ENCODE measurements at regions not wholly inside any gene's neighbourhood (a gene's known extent, or its start where the extent isn't known, plus 50 kb on each side); places are given as distances from the start of the nearest gene placed in this dataset.

DNA sequence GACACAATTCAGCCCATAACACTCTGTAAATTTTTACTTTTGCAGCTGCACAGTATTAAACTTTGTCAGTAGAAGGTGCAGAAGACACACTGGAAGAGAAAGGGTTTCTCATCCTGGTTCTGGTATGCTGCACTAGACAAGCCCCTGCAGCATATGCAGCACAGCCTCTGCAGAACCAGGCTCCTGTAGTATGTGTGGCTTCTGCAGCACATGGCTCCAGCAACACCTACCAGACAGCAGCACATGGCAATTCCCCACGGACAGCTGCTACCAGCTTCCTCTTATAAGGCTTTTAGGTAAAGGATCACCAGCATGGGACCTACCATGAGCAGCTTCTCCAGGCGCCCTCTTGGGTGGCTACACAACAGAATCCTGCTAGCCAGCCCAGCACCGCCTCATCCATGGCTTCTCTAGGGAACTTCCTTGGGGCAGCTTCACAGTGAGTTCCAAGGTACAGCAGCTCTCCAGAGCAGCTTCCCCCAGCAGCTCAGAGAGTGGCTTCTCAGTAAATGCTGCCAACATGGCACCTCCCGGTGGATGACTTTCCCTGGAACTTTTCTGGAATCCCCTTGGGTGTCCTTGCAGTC is 534.4 kb upstream of the CXADR start:
- peaks cover 0 to 7% (median 0%) of the 10 kb centered on the region in 8 donors for H3K9me3 ChIP-seq
- TF ChIP-seq POLR2AphosphoS5 (IDR thresholded peaks at IDR 0.05) (no peak), CTCF (IDR thresholded peaks at IDR 0.05 in 8 of 11, conservative IDR thresholded peaks at IDR 0.05 in 3 of 11) (no peak), POLR2A (IDR thresholded peaks at IDR 0.05) (no peak)
- H3K27me3 ChIP-seq (replicated peaks in 1 of 7), result no peaks in the 10 kb centered on the region
- DNase-seq, result no peak
- H3K4me1 ChIP-seq, result no peaks in the 10 kb centered on the region
- H3K27ac ChIP-seq, result no peak overlapping the region
- no peak overlapping the region for H3K4me3 ChIP-seq
- intact Hi-C loops (cut with DNase I; ENCODE audit: low total_unique reads), result no loop called here
- H3K36me3 ChIP-seq, result no peaks in the 10 kb centered on the region
- 78 to 89% (median 83%) methylated on average over 3 to 4 of the region's 4 CpGs for WGBS, 5 donors

DNA sequence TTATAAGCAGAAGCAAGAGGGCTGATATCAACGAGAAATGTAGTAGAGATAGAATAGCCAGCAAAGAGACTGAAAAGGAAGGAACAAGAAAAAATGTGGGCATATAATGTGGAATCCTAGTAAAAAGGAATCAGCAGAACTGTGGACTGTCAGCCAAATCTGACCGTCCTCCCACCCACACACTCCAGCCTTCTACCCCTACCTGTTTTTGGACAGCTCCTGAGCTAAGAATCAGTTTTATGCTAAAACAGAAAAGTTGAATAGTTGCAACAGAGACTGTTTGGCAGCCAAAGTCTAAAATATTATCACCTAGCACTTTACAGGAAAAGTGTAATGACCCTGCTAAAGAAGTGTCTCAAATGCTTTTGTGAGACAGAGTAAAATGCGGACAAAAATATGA is 533.3 kb upstream of the CXADR start:
- intact Hi-C loops (cut with DNase I; ENCODE audit: low total_unique reads), result no loop called here
- Histone ChIP-seq H3K36me3 (no peaks in the 10 kb centered on the region), H3K27ac (no peak overlapping the region), H3K27me3 (replicated peaks in 1 of 7) (no peaks in the 10 kb centered on the region), H3K4me3 (no peak overlapping the region), H3K9me3 (peaks cover 0 to 5% (median 0%) of the 10 kb centered on the region in 8 donors), H3K4me1 (no peaks in the 10 kb centered on the region)
- 86 to 93% (median 89%) methylated on average over 3 of the region's 3 CpGs for WGBS, 5 donors
- DNase-seq, result no peak
- TF ChIP-seq POLR2AphosphoS5 (IDR thresholded peaks at IDR 0.05) (no peak), POLR2A (IDR thresholded peaks at IDR 0.05) (no peak), CTCF (IDR thresholded peaks at IDR 0.05 in 8 of 11, conservative IDR thresholded peaks at IDR 0.05 in 3 of 11) (no peak)

GRCh38 chr21:16983420-16983819 is 529.4 kb upstream of the CXADR start:
- H3K4me3 ChIP-seq, result no peak overlapping the region
- TF ChIP-seq POLR2A (IDR thresholded peaks at IDR 0.05) (no peak), CTCF (IDR thresholded peaks at IDR 0.05 in 8 of 11, conservative IDR thresholded peaks at IDR 0.05 in 3 of 11) (no peak), POLR2AphosphoS5 (IDR thresholded peaks at IDR 0.05) (no peak)
- intact Hi-C loops (cut with DNase I; ENCODE audit: low total_unique reads), result no loop called here
- peaks cover 0 to 7% (median 0%) of the 10 kb centered on the region in 8 donors for H3K9me3 ChIP-seq
- no peak overlapping the region for H3K27ac ChIP-seq
- no peak for DNase-seq
- H3K36me3 ChIP-seq, result no peaks in the 10 kb centered on the region
- H3K4me1 ChIP-seq, result no peaks in the 10 kb centered on the region
- no peaks in the 10 kb centered on the region for H3K27me3 ChIP-seq (replicated peaks in 1 of 7)

DNA sequence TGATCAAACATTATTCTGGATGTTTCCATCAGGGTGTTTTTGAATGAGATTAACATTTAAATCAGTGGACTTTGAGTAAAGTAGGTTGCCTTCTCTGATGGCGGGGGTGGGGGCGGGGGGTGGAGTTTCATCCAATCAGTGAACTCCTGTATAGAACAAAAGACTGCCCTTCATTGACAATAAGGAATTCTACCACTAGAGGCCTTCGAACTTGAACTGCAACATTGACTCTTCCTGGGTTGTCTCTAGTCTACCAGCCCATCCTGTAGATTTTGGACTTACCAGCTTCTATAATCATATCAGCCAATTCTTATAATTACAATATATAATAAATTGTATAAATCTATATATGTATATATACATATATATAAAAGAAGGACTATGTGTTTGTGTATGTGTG is 520.4 kb upstream of the CXADR start:
- H3K27me3 ChIP-seq (replicated peaks in 1 of 7), result no peaks in the 10 kb centered on the region
- H3K27ac ChIP-seq, result no peak overlapping the region
- no peak overlapping the region for H3K4me3 ChIP-seq
- no peak for TF ChIP-seq POLR2A (IDR thresholded peaks at IDR 0.05)
- no peak for TF ChIP-seq POLR2AphosphoS5 (IDR thresholded peaks at IDR 0.05)
- TF ChIP-seq CTCF (IDR thresholded peaks at IDR 0.05 in 8 of 11, conservative IDR thresholded peaks at IDR 0.05 in 3 of 11), result no peak
- no peak for DNase-seq
- no peaks in the 10 kb centered on the region for H3K4me1 ChIP-seq
- H3K36me3 ChIP-seq, result no peaks in the 10 kb centered on the region
- H3K9me3 ChIP-seq, result peaks cover 0 to 20% (median 0%) of the 10 kb centered on the region in 8 donors
- WGBS, 5 donors, result 63 to 89% (median 81%) methylated on average over 3 of the region's 3 CpGs
- intact Hi-C loops (cut with DNase I; ENCODE audit: low total_unique reads), result no loop called here

Measured in spleen (tissue), 11 donors.